Erythroblast (primary cell): ENCODE measurements at regions not wholly inside any gene's neighbourhood (a gene's known extent, or its start where the extent isn't known, plus 50 kb on each side); places are given as distances from the start of the nearest gene placed in this dataset.

ENCODE experiments used
- GATA1 ChIP-seq: IDR thresholded peaks from 2 replicates; pipeline ENCODE4 v1.6.1; 2011; ENCODE audit warnings: low read depth, mild to moderate bottlenecking, control low read depth, low read length, moderate library complexity
- POLR2A ChIP-seq: IDR thresholded peaks from 2 replicates; pipeline ENCODE4 v1.6.1; 2011; ENCODE audit warnings: mild to moderate bottlenecking, low read length

DNA sequence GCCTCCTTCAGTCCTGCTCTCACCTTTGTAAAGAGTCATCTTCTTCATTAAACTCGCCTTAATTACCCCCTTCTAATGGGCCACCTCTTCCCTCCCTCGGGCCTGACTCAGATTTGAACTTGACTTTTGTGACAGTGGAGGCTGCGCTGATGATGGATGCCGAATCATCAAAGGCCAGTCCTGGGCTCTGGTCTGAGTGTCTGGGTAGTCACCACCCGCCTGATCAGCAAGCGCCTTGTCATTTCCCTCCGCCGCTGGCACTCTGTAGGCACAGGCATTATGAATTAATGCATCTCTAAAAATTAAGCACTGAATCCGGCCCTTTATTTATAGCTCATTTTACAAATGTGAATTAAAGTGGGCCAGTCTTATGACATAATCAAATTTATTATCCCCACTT lies 116.7 kb upstream of the PROK2 start:
- TF ChIP-seq POLR2A (no peak), GATA1 (no peak)
